GM21619 (cell line): ENCODE measurements at regions not wholly inside any gene's neighbourhood (a gene's known extent, or its start where the extent isn't known, plus 50 kb on each side); places are given as distances from the start of the nearest gene placed in this dataset.
A peak's percentile ranks its signal among the peaks of the same experiment; 100 is the strongest.
"Not testable (repeated sequence)": the region's sequence is repeated elsewhere in the genome, so short reads cannot be mapped to it uniquely, and the experiment has no call there.

Experiments
- ATAC-seq: cut with Tn5 transposase; IDR thresholded peaks from one replicate; pipeline ENCODE4 v1.9.1; 2021; ENCODE audit not compliant: unreplicated experiment

DNA sequence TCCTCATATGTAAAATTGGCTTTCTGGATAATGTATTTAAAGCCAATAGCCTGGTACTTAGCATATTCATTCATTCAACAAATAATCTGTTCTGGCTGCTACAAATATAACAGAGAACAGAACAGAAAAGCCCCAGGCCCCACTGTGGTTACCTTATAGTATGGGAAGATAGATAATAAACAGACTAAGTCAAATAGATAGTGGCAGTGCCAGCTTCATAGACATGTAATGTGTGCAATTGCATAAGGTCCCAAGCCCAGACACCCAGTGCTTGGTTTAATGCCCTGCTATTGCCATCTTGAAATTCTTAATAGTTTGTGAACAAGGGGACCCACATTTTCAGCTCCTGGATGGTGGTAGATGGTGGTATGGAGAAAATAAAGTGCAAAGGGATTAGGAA lies 320.2 kb upstream of the USP15 start:
- ATAC-seq, result no peak

DNA sequence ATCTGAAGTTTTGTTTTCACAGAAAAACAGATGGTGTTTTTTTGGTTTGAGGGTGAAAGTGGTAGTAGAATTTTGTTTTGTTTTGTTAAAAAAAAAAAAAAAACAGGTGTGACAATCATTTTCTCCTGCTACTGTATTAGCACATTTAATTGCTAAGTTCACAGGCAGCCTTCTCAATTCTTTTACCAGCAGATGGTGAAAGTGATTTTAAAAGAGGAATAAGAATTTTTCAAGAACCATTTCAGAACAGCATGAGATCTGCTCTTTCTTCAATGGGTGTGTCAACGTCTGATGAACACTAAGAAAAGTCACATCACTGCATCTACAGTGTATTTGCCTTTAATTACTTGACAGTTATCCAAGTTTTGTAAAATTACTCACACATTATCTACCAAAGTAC lies 303.7 kb upstream of the USP15 start:
- ATAC-seq, result no peak

DNA sequence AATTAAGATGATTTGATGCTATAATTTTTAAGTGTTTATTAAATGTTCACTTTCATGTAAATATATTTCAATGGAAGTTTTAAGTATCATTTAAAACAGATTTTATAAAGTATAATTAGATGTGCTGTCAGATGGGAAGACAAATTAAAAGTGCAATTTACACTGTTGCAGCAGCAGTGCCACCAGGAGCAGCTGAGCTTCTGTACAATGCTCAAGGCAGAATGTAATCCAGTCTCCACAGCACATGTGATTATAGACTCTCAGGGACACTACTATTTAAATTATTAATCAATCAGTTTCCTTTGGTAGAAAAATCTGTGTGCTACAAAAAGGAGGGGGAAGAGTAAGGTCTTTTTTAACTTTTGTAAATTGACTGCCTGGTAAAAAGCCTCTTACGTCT lies 285.7 kb upstream of the USP15 start:
- ATAC-seq, result no peak

DNA sequence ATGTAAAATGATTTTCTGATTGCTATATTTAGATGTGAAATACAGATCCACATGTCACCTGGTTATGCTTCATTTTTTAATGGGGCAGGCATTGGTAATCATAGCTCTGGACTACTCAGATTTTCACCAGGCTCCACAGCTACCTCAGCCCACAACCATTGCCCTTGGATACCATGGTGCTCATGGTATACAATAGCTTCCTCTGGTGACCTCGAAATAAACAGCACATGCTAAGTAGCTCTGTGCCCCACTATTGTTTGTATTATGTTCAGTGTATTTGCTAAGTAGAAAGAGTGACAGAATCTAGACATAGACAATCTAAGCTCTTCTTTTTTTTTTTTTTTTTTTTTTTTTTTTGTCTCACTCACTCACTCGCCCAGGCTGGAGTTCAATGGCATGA lies 274.4 kb upstream of the USP15 start:
- no peak for ATAC-seq

DNA sequence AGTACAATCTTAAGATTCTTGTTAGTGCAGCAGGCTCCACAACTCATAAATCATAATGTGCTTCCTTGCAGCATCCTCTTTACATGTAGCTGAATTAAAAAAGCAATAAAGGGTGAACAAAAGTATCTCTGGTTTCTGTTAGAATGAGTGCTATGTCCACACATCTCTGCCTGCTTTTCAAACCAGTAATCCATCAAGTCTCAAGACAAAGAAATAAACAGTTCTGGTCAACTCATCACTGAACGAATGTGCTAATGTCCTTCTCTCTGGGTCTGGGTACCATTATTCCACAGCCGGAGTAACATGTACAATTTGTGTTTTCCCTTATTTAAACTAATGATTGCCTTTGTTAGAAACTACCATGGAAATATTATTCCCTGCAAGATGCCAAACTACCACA lies 273.0 kb upstream of the USP15 start:
- ATAC-seq, result no peak

DNA sequence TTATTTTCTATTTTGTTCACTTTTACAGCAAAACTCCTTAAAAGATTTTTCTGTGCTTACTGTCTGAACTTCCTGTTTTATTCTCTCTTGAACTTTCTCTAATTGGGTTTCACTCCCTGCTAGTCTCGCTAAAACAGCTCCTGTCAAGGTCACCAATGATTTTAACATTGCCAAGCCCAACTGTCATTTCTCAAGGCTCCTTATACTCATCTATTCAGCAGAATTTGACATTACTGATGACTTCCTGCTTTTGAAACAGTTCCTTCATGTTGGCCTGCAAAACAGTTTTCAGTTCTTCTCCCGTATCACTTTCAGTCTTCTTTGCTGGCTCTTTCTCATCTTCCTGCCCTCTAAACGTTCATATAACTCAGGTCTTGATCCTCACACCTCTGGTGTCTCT lies 268.5 kb upstream of the USP15 start:
- ATAC-seq, result no peak

DNA sequence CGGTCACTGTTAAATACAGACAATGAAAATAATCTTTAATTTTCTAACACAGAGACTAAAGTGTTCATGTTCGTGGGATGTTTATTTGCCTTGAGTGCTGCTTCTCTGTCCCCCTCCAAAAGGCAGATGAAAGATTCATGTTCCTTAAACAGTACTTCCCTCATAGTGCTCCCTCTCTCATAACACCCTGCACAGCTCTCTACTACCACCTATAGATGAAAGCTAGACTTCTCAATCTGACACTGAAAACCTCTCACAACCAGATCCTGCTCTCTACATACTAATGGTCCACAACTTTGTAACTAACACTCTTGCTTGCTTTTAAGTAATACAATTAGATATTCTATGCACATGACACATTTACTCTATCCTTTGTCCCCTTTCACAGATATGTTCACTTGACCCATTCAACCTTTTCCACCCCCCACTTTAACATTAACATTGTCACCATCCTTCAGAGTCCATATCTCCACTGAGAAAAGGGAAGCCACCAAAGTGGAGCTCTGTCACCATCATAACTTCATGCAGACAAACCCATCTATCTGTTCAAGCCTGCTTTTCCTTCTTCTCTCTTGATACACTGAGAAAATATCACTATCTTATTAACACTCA lies 266.4 kb upstream of the USP15 start:
- peak; percentile 82 for ATAC-seq

DNA sequence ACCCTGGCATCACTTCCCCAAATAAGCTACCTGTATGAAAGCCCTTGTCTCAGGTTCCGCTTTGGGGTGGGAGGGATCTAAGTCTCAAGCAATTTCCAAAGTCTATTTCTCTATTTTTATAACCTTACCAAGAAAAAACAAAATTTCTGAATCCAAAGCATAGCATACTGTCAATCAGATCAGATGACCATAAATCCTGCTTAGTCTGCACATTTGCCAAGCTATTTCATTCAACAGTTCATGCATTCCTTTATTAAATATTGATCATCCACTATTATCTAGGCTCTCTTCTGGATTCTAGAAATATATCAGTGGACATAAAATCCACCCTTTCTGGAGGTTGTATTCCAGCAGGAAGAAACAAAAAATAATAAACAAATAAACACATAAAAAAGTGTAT lies 263.5 kb upstream of the USP15 start:
- ATAC-seq, result no peak

DNA sequence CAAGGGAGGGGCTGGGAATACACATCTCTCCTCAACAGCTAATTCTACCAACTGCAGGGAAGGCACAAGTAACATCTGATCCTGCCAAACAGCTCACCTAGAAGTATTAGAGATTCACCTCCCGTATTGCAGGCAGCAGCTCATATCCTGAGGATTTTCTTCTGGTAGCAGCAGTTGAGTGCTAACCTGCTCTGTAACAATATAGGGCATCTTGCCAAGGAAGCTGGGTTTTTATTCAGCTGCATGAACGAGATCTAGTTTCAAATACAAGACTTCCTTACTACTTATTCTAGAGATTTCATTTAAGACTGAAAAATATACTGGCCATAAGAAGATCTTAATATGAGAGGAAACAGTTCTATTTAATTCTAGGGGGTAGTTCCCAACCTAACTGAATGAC lies 261.4 kb upstream of the USP15 start:
- ATAC-seq, result no peak

DNA sequence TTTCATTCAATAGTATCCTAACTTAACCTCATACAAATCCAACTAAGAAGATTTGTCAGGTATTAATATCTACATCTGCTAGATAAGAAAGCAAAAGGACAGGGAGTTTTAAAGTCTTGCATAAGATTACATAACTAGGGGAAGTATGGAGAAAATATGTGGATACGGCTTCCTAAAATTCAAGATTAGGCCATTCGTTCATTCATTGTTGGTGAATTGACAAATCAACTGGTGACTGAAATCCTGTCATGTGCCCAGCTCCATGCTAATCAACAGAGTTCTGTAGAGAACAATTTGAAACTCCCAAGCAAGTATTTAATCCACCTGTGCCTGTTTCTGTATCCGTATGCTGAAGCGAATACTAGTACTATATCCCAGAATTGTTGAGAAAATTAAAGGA lies 260.9 kb upstream of the USP15 start:
- no peak for ATAC-seq

DNA sequence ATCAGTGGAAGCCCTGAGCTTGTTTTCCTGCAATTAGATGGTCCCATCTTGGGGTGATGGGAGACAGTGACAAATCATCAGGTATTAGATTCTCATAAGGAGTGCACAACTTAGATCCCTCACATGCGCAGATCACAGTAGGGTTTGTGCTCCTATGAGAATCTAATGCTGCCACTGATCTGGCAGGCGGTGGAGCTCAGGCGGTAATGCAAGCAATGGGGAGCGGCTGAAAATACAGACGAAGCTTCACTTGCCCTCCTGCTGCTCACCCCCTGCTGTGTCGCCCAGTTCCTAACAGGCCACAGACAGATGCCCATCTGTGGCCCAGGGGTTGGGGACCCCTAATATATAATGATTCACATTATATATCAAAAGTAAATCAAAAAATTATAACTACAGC lies 258.8 kb upstream of the USP15 start:
- no peak for ATAC-seq

DNA sequence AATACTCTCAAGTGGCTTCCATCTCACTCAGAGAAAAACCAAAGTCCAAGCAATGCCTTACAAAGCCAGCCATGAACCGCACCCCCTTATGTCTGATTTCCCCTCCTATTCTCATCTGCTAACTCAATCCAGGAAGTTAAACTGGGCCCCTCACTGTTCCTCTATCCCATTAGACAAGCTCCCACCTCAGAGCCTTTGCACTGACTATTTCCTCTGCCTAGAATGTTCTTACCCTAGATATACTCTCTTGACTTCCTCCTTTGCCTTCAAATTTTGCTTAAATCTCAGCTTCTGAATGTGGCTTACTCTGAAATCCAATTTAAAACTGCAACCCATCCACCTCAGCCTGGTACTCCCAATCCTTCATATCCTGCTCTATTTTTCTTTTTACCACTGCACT lies 257.0 kb upstream of the USP15 start:
- no peak for ATAC-seq

DNA sequence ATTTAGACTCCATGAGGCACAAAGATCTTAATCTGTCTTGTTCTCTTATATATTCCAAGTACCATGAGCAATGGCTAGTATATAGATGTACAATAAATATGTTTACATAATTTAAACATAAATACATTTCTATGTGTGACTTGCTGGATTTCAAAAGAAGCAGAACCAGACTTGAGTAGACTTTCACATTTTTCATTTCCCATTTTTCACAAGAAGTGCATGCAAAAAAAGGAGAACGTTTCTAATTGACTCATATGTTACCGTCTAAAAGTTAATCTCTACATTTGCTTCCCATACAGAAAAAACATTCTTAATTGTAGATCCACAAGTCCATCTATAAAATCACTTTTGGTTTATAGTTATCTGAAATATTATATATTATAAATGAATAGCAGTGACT lies 256.5 kb upstream of the USP15 start:
- ATAC-seq, result no peak

DNA sequence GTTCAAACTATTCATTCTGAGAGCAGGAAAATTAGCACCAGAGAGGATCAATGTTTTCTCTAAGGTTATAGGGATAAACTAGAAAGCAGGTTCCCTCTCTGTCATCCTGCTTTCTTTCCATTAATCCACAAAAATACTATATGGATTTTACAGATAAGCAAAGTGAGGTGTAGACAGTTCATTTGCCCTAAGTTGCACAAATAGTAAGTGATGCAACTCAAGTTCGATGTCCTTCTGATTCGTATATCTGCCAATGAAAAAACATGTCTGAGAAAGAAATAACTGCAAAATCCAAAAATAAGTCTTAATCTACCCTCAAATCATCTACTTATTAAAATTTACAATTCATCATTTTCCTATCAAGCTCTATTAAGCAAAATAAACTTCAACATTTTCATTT lies 254.6 kb upstream of the USP15 start:
- no peak for ATAC-seq

DNA sequence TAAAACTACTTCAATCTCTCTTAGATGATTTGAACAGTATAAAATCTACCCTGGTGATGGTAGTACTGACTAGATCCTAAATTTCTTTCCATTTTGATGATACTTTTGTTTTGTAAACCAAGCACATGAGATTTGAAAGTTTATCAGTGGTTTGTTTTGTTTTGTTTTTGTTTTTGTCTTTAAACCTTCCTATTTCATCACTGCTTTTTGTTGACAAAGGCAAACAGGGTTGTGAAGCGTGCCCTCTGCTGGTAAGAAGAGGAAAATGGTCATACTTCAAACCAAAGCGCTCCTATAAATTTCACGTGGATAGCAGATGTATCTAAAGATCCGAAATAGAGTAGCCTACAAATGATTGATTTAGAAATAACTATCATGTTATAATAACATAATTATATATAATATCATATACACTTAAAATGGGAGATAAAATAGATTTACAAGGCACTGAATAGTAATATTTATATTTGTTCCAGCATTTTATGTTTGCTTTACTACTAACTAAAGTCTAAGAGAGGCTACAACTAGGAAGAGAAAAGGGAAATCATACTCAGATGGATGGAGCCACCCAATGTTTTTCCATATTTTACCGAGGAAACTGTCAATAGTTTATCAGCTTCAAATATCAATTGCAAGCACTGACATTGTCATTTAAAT lies 254.0 kb upstream of the USP15 start:
- peak; percentile 86 for ATAC-seq

DNA sequence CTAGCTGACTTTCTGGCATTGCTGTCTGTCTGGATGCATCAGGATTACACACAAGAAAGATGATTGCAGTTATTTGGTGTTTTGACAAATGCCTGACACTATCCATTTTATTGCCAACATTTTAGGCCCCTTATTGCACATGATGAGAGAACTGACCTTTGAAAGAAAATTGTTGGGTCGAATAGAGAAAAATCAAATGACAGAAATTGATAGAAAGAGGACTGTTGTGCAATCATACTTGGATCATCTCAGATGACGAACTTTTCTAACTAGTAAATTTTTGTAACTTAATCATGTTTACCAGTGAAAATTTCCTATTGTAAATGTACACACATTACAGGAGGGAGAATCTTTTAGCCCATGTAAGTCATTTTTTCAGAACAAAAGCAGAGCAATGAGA lies 251.5 kb upstream of the USP15 start:
- ATAC-seq, result no peak

DNA sequence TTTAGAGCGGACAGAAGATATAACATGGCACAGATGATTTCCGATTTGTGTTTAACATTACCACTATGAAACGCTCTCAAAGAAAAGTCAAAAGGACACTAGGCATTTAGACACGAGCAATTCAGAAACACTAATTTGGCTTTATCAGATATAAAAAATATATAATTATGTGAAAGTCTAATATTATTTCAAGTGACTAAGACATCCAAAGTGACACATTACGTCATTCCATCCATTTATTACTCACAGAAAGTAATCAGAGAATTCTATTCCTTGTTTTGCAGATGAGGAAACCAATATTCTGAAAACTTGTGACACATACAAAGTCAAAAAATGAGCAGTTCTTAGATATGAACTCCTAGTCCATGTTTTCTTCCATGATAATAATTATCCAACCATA lies 250.8 kb upstream of the USP15 start:
- no peak for ATAC-seq

DNA sequence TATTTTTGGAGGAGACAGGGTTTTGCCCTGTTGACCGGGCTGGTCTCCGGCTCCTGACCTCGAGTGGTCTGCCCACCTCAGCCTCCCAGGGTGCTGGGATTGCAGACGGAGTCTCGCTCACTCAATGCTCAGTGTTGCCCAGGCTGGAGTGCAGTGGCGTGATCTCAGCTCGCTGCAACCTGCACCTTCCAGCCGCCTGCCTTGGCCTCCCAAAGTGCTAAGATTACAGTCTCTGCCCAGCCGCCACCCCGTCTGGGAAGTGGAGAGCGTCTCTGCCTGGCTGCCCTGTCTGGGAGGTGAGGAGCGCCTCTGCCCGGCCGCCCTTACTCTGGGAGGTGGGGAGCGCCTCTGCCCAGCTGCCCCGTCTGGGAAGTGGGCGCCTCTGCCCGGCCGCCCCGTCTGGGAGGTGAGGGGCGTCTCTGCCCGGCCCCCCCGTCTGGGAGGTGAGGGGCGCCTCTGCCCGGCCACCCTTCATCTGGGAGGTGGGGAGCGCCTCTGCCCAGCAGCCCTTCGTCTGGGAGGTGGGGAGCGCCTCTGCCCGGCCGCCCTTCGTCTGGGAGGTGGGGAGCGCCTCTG lies 249.8 kb upstream of the USP15 start:
- ATAC-seq, result not testable (repeated sequence)

DNA sequence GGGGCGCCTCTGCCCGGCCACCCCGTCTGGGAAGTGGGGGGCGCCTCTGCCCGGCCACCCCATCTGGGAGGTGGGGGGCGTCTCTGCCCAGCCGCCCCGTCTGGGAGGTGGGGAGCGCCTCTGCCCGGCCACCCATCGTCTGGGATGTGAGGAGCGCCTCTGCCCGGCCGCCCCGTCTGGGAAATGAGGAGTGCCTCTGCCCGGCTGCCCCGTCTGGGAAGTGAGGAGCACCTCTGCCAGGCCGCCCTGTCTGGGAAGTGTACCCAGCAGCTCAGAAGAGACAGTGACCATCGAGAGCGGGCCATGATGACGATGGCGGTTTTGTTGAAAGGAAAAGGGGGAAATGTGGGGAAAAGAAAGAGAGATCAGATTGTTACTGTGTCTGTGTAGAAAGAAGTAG lies 249.2 kb upstream of the USP15 start:
- ATAC-seq, result not testable (repeated sequence)

DNA sequence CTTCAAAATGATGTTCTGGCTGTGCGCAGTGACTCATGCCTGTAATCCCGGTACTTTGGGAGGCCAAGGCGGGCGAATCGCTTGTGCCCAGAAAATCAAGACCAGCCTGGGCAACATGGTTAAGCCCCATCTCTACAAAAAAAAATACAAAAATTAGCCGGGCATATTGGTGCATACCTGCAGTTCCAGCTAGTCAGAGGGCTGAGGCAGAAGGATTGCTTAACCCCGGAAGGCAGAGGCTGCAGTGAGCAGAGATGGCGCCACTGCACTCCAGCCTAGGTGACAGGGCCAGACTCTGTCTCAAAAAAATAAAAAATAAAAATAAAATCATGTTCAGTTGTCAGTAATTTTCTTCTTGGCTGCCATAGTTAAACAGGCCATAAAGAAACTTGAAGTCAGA lies 245.9 kb upstream of the USP15 start:
- no peak for ATAC-seq

DNA sequence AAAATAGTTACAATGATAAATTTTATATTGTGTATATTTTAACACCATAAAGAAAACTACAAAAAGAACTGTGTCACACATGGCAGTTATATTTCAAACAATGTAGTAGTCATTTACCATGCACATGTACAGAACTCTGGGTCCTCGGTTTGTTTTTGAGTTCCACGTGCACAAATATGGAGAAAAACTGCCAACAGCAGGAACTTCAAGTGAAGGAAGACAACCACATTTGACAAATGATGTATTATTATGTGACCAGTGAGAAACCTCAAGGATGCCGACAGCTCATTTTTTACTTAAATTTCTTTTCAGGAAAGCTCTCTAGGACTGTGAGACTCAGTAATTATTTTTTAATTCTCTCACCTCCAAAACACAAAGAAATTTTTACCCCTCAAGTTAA lies 244.2 kb upstream of the USP15 start:
- ATAC-seq, result no peak

DNA sequence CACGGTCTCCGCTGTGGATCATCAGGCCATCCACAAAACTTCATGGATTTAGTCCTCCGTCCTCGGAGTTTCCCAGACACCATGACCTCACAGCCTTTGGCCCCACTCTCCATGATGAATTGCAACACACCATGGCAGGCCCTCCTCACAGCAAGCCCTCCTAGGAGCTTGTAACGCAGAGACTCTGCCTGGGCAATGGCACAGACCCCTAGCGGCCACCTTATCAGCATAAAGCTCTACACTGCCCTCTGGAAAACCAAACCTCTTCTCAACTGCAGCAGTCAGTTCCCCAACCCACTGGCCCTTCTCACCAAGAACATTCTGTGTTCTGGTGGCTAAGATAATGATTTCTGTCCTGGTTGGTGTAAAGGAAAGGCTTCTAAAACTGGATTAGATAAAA lies 238.4 kb upstream of the USP15 start:
- ATAC-seq, result no peak

DNA sequence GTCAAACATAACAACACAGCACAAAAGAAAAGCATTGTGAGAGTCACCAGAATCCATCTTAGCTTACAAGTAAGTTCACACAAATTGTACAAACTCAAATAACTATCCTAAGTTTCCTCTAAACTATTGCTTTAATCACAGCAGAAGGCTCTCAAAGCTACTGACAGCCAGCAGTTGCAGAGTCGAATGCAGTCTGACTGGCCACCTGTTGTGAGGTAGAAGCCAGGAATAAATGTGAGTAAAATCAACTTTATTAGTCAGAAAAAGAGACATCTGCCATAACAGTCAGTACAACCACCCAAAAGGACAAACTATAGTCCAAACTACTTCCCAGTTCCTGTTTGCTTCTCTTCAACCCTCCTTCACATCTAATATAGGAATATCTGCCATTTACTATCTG lies 231.7 kb upstream of the USP15 start:
- no peak for ATAC-seq
